Thymus (tissue), 11 donors: ENCODE measurements at regions not wholly inside any gene's neighbourhood (a gene's known extent, or its start where the extent isn't known, plus 50 kb on each side); places are given as distances from the start of the nearest gene placed in this dataset.

Experiments
- DNase-seq, 9 donors: peaks; one replicate each; pipeline ENCODE4 v3.0.0-alpha.2; 2013; ENCODE audit warnings: low spot score in 9 of 9, low read depth in 6 of 9, missing footprints in 1 of 9
- H3K27ac ChIP-seq, 2 donors: one replicate each; pipeline ENCODE4 v1.5.1; 2013; ENCODE audit warnings: control low read depth in 1 of 2, low read depth in 1 of 2, low read length in 1 of 2, mild to moderate bottlenecking in 1 of 2, moderate library complexity in 1 of 2
- H3K27me3 ChIP-seq, 2 donors: one replicate each; pipeline ENCODE4 v1.5.1; 2013; ENCODE audit warnings: low read length in 1 of 2; ENCODE audit not compliant: control insufficient read depth in 2 of 2, insufficient read depth in 1 of 2
- H3K36me3 ChIP-seq, 2 donors: one replicate each; pipeline ENCODE4 v1.5.1; 2013; ENCODE audit warnings: low read length in 1 of 2, mild to moderate bottlenecking in 1 of 2, moderate library complexity in 1 of 2; ENCODE audit not compliant: control insufficient read depth in 2 of 2, insufficient read depth in 2 of 2
- H3K4me1 ChIP-seq, 2 donors: one replicate each; pipeline ENCODE4 v1.5.1; 2013; ENCODE audit warnings: low read length in 2 of 2; ENCODE audit not compliant: control insufficient read depth in 2 of 2, insufficient read depth in 2 of 2
- H3K4me3 ChIP-seq, 2 donors: one replicate each; pipeline ENCODE4 v1.5.1; 2013; ENCODE audit warnings: low read length in 2 of 2, control low read depth in 1 of 2, mild to moderate bottlenecking in 1 of 2
- H3K9me3 ChIP-seq, 2 donors: one replicate each; pipeline ENCODE4 v1.5.1; 2013; ENCODE audit warnings: low read length in 1 of 2, mild to moderate bottlenecking in 1 of 2; ENCODE audit not compliant: control insufficient read depth in 2 of 2, insufficient read depth in 1 of 2
- WGBS: extraction: QIAGEN DNeasy Blood & Tissue Kit; methylation state at CpG from one replicate; pipeline ENCODE4 v1.1.7; 2013; 5-methylcytosine and 5-hydroxymethylcytosine counted together
- donor health status: healthy.

DNA sequence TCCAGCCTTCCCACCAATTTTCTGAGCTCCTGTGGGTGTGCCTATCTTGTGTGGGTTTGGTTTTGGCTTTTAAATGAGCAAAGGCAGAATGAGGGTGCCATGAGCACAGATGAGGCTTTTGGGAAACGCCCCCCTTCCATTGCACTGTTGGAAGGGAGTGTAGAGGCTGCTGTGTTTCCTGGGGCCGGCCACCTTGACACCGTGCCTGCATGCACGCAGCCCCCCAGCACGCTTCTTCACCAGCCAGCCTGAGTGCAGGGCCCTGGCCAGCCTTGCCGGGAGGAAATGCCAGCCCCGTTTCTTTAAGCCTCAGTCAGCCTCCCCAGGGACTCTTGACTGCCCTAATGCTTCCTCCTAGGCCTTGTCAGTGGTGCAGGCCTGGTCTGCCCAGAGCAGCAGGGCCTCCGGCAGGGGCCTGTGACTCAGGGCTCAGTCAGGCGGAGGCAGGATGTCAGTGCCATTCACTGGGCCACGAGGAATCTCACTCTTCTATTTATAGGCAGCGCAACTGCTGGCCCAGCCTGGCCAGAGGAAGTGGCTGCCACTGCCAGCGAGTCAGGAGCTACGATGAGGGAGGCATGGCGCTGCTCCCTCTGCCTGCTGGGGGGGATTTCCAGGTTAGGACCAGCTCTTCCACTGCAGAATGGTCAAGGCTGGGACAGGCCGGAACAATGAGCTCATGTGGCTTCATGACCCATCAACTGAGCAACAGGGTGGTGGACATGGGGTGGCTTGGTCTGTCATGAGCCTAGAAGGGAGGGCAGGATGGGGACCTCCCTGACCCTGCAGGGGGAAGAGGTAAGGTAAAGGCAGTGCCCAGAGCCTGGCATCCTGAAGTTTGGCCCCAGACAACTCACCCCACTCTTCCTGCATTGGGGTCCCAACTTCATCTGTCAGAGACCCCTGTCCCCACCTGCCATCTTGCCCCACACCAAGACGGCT lies 205.2 kb downstream of the RAB11FIP4 start:
- Histone ChIP-seq H3K27me3 (no peaks in the 10 kb centered on the region), H3K4me3 (no peak overlapping the region), H3K36me3 (no peaks in the 10 kb centered on the region), H3K27ac (peak overlapping the region in 1 of 2 donors; percentile 26), H3K4me1 (no peaks in the 10 kb centered on the region), H3K9me3 (no peaks in the 10 kb centered on the region)
- 61% methylated on average over 16 of the region's 16 CpGs for WGBS
- DNase-seq = no peak

- Histone ChIP-seq H3K27me3 (no peaks in the 10 kb centered on the region), H3K4me3 (no peak overlapping the region), H3K4me1 (no peaks in the 10 kb centered on the region), H3K27ac (no peak overlapping the region), H3K36me3 (no peaks in the 10 kb centered on the region), H3K9me3 (no peaks in the 10 kb centered on the region)
- DNase-seq = no peak
- 99% methylated on average over 10 of the region's 10 CpGs for WGBS
Measured at GRCh38 chr17:31595666-31596381, 204.3 kb downstream of the RAB11FIP4 start.

- H3K4me3 ChIP-seq = no peak overlapping the region
- no peaks in the 10 kb centered on the region for H3K27me3 ChIP-seq
- no peaks in the 10 kb centered on the region for H3K36me3 ChIP-seq
- H3K27ac ChIP-seq = no peak overlapping the region
- no peak for DNase-seq
- H3K9me3 ChIP-seq = no peaks in the 10 kb centered on the region
- H3K4me1 ChIP-seq = no peaks in the 10 kb centered on the region
- 98% methylated on average over 2 of the region's 2 CpGs for WGBS
Measured at GRCh38 chr17:31595076-31595475, 203.6 kb downstream of the RAB11FIP4 start.

- no peaks in the 10 kb centered on the region for H3K4me1 ChIP-seq
- H3K27me3 ChIP-seq = no peaks in the 10 kb centered on the region
- H3K9me3 ChIP-seq = no peaks in the 10 kb centered on the region
- DNase-seq = no peak
- H3K27ac ChIP-seq = no peak overlapping the region
- no peaks in the 10 kb centered on the region for H3K36me3 ChIP-seq
- WGBS = 98% methylated on average over 3 of the region's 3 CpGs
- no peak overlapping the region for H3K4me3 ChIP-seq
Measured at GRCh38 chr17:31594416-31594815, 202.9 kb downstream of the RAB11FIP4 start.

GRCh38 chr17:31593806-31594205 lies 202.3 kb downstream of the RAB11FIP4 start:
- no peaks in the 10 kb centered on the region for H3K9me3 ChIP-seq
- H3K27me3 ChIP-seq = no peaks in the 10 kb centered on the region
- DNase-seq = no peak
- no peaks in the 10 kb centered on the region for H3K4me1 ChIP-seq
- no peaks in the 10 kb centered on the region for H3K36me3 ChIP-seq
- H3K4me3 ChIP-seq = no peak overlapping the region
- no peak overlapping the region for H3K27ac ChIP-seq
- 94% methylated on average over 7 of the region's 7 CpGs for WGBS

GRCh38 chr17:31591924-31592323 lies 200.4 kb downstream of the RAB11FIP4 start:
- Histone ChIP-seq H3K4me3 (no peak overlapping the region), H3K36me3 (no peaks in the 10 kb centered on the region), H3K27ac (no peak overlapping the region), H3K4me1 (no peaks in the 10 kb centered on the region), H3K27me3 (no peaks in the 10 kb centered on the region), H3K9me3 (no peaks in the 10 kb centered on the region)
- no peak for DNase-seq
- 96% methylated on average over 2 of the region's 2 CpGs for WGBS

DNA sequence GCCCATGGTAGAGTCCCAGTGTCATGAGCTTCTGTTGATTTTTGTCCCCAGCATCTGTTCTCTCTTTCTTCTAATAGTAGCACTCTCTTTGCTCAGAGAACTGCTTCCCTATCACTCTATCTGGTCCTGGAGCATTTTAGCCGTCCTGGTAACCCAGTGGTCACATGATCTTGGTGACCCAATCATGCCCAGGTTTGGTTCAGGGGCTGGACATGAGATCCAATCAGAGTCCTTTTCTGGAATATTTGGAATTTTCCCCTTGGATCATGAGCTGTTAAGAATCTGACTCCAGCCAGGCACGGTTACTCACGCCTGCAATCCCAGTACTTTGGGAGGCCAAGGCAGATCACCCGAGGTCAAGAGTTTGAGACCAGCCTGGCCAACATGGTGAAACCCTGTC lies 197.0 kb downstream of the RAB11FIP4 start:
- WGBS = 99% methylated on average over 4 of the region's 4 CpGs
- Histone ChIP-seq H3K36me3 (no peaks in the 10 kb centered on the region), H3K27me3 (no peaks in the 10 kb centered on the region), H3K4me3 (no peak overlapping the region), H3K4me1 (no peaks in the 10 kb centered on the region), H3K9me3 (no peaks in the 10 kb centered on the region), H3K27ac (no peak overlapping the region)
- no peak for DNase-seq

GRCh38 chr17:31588034-31588433 lies 196.6 kb downstream of the RAB11FIP4 start:
- Histone ChIP-seq H3K27ac (no peak overlapping the region), H3K4me1 (no peaks in the 10 kb centered on the region), H3K27me3 (no peaks in the 10 kb centered on the region), H3K9me3 (no peaks in the 10 kb centered on the region), H3K36me3 (no peaks in the 10 kb centered on the region), H3K4me3 (no peak overlapping the region)
- DNase-seq = no peak
- 95% methylated on average over 5 of the region's 5 CpGs for WGBS
